ENCODE measurements at regions not wholly inside any gene's neighbourhood (a gene's known extent, or its start where the extent isn't known, plus 50 kb on each side); places are given as distances from the start of the nearest gene placed in this dataset.

- no peak overlapping the region for H3K27ac ChIP-seq
- H3K4me3 ChIP-seq, result no peak overlapping the region
- intact Hi-C loops (cut with DNase I; ENCODE audit: low total_unique reads), result no loop called here
- no peaks in the 10 kb centered on the region for H3K36me3 ChIP-seq
- no peaks in the 10 kb centered on the region for H3K27me3 ChIP-seq
- no peaks in the 10 kb centered on the region for H3K9me3 ChIP-seq
- TF ChIP-seq CTCF (IDR thresholded peaks at IDR 0.05), result no peak
- TF ChIP-seq POLR2AphosphoS5 (IDR thresholded peaks at IDR 0.05), result no peak
- no peaks in the 10 kb centered on the region for H3K4me1 ChIP-seq
- DNase-seq (ENCODE audit: low spot score in 2 of 2), result no peak
Measured at GRCh38 chr2:217738061-217738460, 264.7 kb downstream of the TNS1 start.

GRCh38 chr2:217736776-217737550 lies 265.8 kb downstream of the TNS1 start:
- Histone ChIP-seq H3K27ac (no peak overlapping the region), H3K27me3 (no peaks in the 10 kb centered on the region), H3K4me1 (no peaks in the 10 kb centered on the region), H3K36me3 (no peaks in the 10 kb centered on the region), H3K4me3 (no peak overlapping the region), H3K9me3 (no peaks in the 10 kb centered on the region)
- intact Hi-C loops (cut with DNase I; ENCODE audit: low total_unique reads), result no loop called here
- DNase-seq (ENCODE audit: low spot score in 2 of 2), result peak in 1 of 2 donors; percentile 14
- TF ChIP-seq CTCF (IDR thresholded peaks at IDR 0.05) (no peak), POLR2AphosphoS5 (IDR thresholded peaks at IDR 0.05) (no peak), POLR2A (IDR thresholded peaks at IDR 0.05) (no peak)

- peak in 1 of 2 donors; percentile 19 for DNase-seq (ENCODE audit: low spot score in 2 of 2)
- no peak overlapping the region for H3K4me3 ChIP-seq
- H3K27me3 ChIP-seq, result no peaks in the 10 kb centered on the region
- intact Hi-C loops (cut with DNase I; ENCODE audit: low total_unique reads), result no loop called here
- no peak overlapping the region for H3K27ac ChIP-seq
- TF ChIP-seq CTCF (IDR thresholded peaks at IDR 0.05), result no peak
- no peak for TF ChIP-seq POLR2AphosphoS5 (IDR thresholded peaks at IDR 0.05)
- no peak for TF ChIP-seq POLR2A (IDR thresholded peaks at IDR 0.05)
- H3K36me3 ChIP-seq, result no peaks in the 10 kb centered on the region
- H3K4me1 ChIP-seq, result no peaks in the 10 kb centered on the region
- no peaks in the 10 kb centered on the region for H3K9me3 ChIP-seq
Measured at GRCh38 chr2:217735899-217736298, 266.9 kb downstream of the TNS1 start.

- H3K9me3 ChIP-seq, result no peaks in the 10 kb centered on the region
- no peaks in the 10 kb centered on the region for H3K4me1 ChIP-seq
- intact Hi-C loops (cut with DNase I; ENCODE audit: low total_unique reads), result no loop called here
- peak in 1 of 2 donors; percentile 5 for DNase-seq (ENCODE audit: low spot score in 2 of 2)
- H3K4me3 ChIP-seq, result no peak overlapping the region
- no peak overlapping the region for H3K27ac ChIP-seq
- H3K27me3 ChIP-seq, result no peaks in the 10 kb centered on the region
- TF ChIP-seq POLR2AphosphoS5 (IDR thresholded peaks at IDR 0.05) (no peak), CTCF (IDR thresholded peaks at IDR 0.05) (no peak), POLR2A (IDR thresholded peaks at IDR 0.05) (no peak)
- no peaks in the 10 kb centered on the region for H3K36me3 ChIP-seq
Measured at GRCh38 chr2:217735034-217735433, 267.8 kb downstream of the TNS1 start.

GRCh38 chr2:217733461-217733860 lies 269.3 kb downstream of the TNS1 start:
- no peaks in the 10 kb centered on the region for H3K36me3 ChIP-seq
- DNase-seq (ENCODE audit: low spot score in 2 of 2), result peak in 1 of 2 donors; percentile 7
- no peak overlapping the region for H3K4me3 ChIP-seq
- peak overlapping the region in 1 of 2 donors; percentile 30 for H3K27ac ChIP-seq
- intact Hi-C loops (cut with DNase I; ENCODE audit: low total_unique reads), result no loop called here
- H3K27me3 ChIP-seq, result no peaks in the 10 kb centered on the region
- H3K4me1 ChIP-seq, result no peaks in the 10 kb centered on the region
- no peaks in the 10 kb centered on the region for H3K9me3 ChIP-seq
- no peak for TF ChIP-seq POLR2AphosphoS5 (IDR thresholded peaks at IDR 0.05)
- TF ChIP-seq CTCF (IDR thresholded peaks at IDR 0.05), result no peak
- TF ChIP-seq POLR2A (IDR thresholded peaks at IDR 0.05), result no peak
